ENCODE measurements at regions not wholly inside any gene's neighbourhood (a gene's known extent, or its start where the extent isn't known, plus 50 kb on each side); places are given as distances from the start of the nearest gene placed in this dataset.

DNA sequence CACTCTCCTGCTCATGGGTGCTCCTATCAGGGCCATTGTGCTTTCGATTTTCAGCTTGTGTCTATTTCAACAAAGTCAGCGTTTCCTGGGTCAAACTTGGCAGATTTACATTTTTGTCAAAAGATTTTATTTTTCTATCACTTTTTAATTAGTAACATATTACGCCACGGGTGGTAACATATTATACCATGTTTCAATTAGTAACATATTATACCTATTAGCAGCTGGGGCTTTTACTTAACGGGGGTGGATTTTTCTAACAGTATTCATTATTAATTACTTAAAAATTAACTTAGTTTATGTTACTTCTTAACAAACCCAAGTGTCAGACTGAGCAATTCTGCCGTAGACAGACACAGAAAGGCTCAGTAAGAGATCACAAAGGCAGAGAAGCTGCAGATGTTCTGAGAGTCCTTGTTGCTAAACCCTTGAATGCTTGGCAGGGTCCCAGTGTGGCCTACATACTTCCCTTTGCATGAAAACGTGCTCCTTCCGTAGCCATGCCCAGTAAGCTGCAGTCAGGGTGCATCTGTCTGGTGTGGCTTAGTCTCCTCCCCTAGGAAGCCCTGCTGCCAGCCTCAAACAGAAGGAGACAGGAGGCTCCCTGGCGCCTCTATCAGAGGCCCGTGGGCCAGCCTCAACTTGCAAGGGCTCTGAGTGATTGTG is 263.1 kb upstream of the CXCL12 start:
- peak; percentile 70 to 88 for DNase-seq (ENCODE audit: low read depth in 2 of 2)
- TF ChIP-seq, protein P1, sequence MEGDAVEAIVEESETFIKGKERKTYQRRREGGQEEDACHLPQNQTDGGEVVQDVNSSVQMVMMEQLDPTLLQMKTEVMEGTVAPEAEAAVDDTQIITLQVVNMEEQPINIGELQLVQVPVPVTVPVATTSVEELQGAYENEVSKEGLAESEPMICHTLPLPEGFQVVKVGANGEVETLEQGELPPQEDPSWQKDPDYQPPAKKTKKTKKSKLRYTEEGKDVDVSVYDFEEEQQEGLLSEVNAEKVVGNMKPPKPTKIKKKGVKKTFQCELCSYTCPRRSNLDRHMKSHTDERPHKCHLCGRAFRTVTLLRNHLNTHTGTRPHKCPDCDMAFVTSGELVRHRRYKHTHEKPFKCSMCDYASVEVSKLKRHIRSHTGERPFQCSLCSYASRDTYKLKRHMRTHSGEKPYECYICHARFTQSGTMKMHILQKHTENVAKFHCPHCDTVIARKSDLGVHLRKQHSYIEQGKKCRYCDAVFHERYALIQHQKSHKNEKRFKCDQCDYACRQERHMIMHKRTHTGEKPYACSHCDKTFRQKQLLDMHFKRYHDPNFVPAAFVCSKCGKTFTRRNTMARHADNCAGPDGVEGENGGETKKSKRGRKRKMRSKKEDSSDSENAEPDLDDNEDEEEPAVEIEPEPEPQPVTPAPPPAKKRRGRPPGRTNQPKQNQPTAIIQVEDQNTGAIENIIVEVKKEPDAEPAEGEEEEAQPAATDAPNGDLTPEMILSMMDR (IDR thresholded peaks at IDR 0.05; ENCODE audit: low read depth, low read length), result no peak
- no peak overlapping the region for H3K4me3 ChIP-seq (replicated peaks in 1 of 2; ENCODE audit: low read depth in 2 of 2, low read length in 2 of 2)

DNA sequence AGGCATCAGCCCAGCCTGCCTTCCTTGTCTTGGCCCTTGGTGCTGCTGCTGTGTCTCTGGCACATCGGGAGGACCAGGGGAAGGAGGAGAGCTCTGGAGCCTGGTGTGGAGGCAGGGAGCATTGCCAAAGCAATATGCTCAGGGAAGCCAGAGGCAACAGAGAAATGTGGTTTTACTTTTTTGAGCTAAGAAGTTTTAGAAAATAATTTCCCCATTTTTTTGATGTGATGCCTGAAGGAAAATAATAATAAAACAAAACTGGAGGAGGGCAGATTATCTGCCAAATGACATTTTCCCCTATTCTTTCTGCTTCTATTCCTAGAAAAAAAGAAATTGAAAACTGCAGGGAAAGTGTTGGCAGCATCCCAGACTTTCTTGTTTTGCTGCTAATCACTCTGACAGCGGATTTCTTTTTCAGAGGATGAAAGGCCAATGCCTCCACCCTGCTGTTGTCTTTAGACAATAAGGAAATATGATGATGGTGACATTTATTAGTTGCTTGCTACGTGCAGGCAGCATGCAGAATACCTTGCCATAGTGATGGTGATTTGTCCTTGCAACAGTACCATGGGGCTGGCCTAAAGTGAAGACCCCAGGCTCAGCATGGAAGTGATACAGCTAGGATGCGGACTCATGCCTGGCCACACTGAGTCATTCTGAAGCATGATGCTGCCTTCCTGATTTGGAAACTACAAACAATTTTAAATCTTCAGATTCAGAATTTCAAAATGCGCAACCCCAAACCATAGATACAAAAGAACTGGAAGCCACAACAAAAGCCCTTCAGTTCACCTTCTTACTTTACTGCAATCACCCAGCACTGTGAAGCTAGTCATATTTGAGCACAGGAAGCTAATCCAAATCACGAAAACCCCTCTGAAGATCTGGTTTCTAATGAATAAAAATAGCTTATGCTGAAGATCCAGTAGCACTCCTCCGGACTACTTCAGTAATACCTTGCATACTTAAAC is 260.2 kb upstream of the TMEM72 start:
- H3K4me3 ChIP-seq (replicated peaks in 1 of 2; ENCODE audit: low read depth in 2 of 2, low read length in 2 of 2), result no peak overlapping the region
- peak; percentile 44 to 50 for DNase-seq (ENCODE audit: low read depth in 2 of 2)
- TF ChIP-seq, protein P1 (IDR thresholded peaks at IDR 0.05; ENCODE audit: low read depth, low read length), result no peak

DNA sequence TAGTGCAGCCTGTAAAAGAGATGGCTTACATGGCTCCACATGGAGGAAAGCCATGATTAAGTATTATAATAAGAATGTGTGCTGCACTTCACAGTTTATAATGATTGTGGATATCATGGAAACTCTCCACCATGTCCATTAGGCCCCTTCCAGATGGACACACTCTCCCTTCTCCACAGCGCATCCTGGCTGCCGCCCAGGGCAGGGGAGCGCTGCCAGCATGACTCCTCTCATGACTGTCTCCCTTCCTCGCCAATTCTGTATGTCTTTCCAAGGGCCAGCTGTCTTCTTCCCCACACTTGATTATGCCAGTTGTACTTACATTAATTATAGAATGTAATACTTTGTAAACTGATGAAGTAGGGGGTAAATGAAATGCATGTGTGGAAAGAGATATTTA is 259.3 kb upstream of the TMEM72 start:
- peak; percentile 56 to 58 for DNase-seq (ENCODE audit: low read depth in 2 of 2)
- TF ChIP-seq, protein P1 (IDR thresholded peaks at IDR 0.05; ENCODE audit: low read depth, low read length), result no peak
- no peak overlapping the region for H3K4me3 ChIP-seq (replicated peaks in 1 of 2; ENCODE audit: low read depth in 2 of 2, low read length in 2 of 2)

DNA sequence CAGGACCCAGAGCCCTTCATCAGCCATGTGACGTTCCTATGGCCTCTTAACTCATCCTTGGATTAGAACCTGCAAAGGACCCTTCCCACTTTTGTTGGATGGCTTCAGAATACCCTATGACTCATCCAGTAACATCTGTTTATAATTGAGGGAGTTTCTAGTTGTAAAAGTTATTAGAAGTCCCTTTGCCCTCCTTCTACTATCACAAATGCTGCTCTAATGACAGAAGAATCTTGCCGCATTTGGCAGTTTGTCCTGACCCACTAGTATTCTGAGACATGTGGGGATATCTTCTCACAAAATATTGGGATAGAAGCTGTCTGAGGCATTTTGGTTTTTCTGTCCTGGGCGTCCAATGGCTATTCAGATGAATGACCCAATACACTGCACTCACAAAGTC is 251.8 kb upstream of the TMEM72 start:
- no peak for DNase-seq (ENCODE audit: low read depth in 2 of 2)
- TF ChIP-seq, protein P1 (IDR thresholded peaks at IDR 0.05; ENCODE audit: low read depth, low read length), result no peak
- H3K4me3 ChIP-seq (replicated peaks in 1 of 2; ENCODE audit: low read depth in 2 of 2, low read length in 2 of 2), result no peak overlapping the region

DNA sequence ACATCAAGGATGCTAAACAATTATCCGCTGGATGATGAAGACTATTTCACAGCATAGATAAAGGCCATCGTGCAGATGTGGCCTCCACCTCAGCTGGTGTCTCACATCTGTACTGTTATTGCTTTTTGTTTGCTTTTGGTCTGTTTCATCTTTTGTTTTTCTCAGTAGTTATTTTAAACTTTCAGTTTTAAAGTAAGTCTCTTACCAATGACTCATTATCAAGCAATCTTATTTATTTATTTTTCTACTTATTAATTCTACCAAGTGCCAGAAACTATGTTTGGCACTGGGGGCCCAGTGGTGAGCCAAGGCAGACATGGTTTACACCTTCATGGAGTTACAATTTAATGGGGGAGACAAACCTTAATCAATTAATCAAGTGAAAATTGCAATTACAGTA is 250.9 kb upstream of the TMEM72 start:
- TF ChIP-seq, protein P1 (IDR thresholded peaks at IDR 0.05; ENCODE audit: low read depth, low read length), result no peak

DNA sequence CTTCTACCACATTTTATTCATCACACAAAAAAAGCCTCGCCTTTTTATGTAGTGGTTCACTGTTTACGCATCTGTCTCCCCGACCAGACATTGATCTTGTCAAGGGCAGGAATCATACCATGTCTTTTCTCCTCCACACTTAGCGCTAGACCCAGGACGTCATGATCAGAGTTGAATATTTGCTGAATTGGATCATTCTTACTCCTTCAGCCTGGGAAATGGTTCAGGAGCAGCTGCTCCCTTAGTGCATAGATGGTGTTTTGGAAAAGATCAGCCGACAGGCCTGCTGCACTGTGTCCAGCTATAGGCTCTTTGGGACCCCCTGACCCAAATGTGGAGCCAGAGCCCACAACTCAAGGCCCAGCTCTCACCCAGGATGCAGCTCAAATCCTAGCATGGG is 249.1 kb upstream of the TMEM72 start:
- DNase-seq (ENCODE audit: low read depth in 2 of 2), result peak in 1 of 2 donors; percentile 13
- no peak overlapping the region for H3K4me3 ChIP-seq (replicated peaks in 1 of 2; ENCODE audit: low read depth in 2 of 2, low read length in 2 of 2)
- TF ChIP-seq, protein P1 (IDR thresholded peaks at IDR 0.05; ENCODE audit: low read depth, low read length), result no peak

More for the DNA sequence above, 250.9 kb upstream of the TMEM72 start:
- H3K4me3 ChIP-seq (replicated peaks in 1 of 2; ENCODE audit: low read depth in 2 of 2, low read length in 2 of 2), result no peak overlapping the region
- DNase-seq (ENCODE audit: low read depth in 2 of 2), result peak; percentile 35 to 44
